ENCODE measurements at regions not wholly inside any gene's neighbourhood (a gene's known extent, or its start where the extent isn't known, plus 50 kb on each side); places are given as distances from the start of the nearest gene placed in this dataset.
"Not testable (repeated sequence)": the region's sequence is repeated elsewhere in the genome, so short reads cannot be mapped to it uniquely, and the experiment has no call there.

DNA sequence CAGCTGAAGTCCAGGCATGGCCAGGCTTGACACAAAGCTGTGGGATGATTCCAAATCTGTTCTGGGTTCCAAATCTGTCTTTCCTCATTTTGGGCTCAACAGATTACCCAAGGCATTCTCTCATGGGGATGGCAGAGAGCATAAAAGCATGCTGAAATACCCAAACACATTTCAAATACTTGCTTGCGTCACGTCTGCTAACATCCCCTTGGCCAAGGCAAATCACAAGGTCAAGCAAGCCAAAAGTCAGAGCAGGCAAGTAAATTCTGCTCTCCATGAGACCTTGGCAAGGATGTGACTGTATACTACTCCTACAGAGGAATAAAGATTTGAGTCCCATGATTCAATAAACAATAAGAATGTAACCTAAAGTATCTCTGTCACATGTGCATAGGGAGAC is 306.7 kb downstream of the EPB41L4A start:
- DNase-seq (ENCODE audit: low read depth in 2 of 2), result no peak

DNA sequence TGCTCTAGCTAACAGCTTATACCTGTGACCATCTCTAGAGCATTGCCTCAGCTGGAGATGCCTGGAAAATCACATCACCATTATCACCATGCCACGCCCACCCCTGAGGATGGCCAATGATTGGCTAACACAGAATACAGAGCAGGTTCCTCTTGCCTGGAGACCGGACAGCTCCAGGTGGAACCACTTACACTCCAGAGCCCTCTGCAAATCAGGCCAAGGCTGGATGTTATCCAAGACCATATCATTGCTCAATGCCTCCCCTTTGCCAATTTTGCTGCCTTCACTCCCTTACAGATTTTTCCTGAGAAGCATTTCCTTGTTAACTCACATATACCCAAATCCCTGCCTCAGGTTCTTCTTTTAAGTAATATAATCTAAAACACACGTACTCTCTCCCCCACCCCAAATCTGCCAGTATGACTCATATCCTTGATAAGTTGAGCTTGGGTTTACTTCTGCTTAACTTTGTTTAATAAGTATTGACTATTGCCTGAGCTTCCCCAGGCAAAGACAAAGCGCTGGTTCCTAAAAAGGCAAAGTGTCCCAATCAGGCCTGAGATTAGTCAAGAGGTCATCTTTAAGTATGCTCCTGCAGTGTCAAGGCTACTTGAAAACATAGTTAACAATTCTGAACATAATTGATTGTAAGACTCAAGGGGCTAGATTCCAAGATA is 309.6 kb downstream of the EPB41L4A start:
- DNase-seq (ENCODE audit: low read depth in 2 of 2), result no peak

DNA sequence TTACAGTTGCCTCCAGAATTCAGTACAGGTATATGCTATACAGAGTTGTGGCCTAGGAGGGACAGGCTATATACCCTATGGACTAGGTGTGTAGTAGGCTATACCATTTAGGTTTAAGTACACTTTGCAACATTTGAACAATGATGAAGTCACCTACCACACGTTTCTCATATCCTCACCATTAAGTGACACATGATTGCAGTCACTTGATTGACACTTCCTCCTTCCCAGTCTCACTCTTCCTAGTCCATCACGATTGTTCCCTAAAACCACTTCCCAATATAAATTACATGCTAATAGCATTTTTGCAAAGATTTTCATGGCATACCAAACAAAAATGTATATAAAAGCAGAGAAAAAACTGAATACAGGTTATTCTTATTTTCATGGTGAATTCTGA is 312.2 kb downstream of the EPB41L4A start:
- no peak for DNase-seq (ENCODE audit: low read depth in 2 of 2)

DNA sequence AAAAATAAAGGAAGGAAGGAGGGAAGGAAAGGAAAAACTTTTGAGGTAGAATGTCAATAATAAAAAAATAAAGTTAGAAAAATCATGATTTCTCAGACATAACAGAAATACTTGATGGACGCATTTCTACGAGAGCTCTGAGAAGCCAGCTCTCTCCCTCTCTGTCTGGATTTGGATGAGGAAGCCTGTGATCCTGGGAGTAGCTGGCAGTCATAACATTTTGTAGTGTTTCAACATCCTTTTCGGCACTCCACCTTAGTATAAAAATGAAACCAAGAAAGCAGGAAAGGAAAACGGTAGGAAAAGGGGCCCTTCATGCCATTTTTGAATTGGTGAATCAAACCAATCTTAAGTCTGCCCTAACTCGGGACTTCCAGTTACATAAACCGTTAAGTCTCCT is 321.3 kb downstream of the EPB41L4A start:
- DNase-seq (ENCODE audit: low read depth in 2 of 2), result no peak

DNA sequence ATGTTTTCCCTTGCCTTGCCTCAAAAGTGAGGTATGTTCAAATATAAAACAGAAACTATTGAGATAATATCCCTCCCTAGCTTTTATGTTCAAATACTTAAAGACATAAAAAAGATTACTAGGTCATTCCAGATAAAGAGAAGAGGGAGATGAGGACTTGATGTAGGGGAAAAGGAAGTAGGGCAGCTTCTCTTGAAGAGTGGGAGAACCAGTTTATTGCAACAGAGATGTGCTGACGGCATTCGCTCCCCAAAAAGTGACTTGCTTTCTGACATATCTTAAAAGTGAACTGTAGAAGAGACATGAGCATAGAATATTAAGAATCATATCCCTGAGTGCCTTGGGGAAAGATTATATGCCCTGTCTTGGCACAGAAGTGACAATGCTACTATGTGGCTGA is 330.2 kb upstream of the NREP start:
- DNase-seq (ENCODE audit: low read depth in 2 of 2), result no peak

DNA sequence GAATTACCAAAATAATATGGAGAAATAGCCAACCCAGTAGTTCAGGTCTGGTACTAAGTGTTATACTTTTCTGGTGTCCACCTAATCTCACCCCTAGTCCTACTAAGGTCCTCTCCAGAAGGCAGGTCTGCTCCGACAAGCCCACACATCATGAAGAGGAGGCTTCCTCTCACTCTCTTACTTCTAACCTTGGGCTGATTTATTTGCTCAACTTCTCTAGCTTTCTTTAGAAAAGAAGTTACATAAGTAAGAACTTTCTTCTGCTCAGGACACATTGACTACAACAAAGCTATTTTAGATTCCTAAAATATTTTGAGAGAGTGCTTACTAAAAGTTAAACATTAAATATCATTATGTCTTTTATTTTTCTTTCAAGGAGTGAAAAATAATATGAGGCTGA is 329.7 kb upstream of the NREP start:
- DNase-seq (ENCODE audit: low read depth in 2 of 2), result no peak

DNA sequence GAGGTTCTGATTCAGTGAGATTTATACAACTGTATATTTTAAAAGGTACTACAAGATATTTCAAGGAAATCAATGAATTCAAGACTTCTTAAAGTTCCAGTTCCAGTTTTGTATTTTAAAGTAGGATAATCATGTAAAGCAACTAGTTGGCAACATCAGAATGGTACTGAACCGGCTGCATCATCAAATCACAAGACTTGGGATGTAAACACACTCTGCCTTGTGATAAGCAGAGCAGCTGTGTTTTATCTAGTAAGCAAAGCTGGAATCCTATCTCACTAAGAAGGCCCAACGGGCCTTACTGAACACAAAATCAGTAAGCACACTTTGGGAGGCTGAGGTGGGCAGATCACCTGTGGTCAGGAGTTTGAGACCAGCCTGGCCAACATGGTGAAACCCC is 327.2 kb upstream of the NREP start:
- no peak for DNase-seq (ENCODE audit: low read depth in 2 of 2)

DNA sequence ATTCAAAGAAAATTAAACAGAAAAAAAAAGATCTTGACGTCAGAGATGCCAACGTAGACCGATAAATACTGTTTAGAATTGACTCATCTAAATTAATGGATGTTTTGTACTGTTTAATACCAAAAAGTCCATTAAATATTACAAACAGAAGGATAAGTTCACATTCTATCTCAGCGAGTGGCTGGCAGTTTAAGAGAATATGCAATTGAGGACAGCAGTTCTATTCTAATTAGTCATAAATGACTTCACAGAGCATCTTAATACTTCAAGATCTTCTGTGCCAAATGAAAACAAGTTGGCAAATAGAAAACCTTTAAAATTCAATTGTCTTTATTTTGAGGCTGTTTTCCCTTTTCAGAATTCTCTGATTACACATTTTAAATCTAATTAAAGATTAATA is 326.6 kb upstream of the NREP start:
- DNase-seq (ENCODE audit: low read depth in 2 of 2), result no peak

DNA sequence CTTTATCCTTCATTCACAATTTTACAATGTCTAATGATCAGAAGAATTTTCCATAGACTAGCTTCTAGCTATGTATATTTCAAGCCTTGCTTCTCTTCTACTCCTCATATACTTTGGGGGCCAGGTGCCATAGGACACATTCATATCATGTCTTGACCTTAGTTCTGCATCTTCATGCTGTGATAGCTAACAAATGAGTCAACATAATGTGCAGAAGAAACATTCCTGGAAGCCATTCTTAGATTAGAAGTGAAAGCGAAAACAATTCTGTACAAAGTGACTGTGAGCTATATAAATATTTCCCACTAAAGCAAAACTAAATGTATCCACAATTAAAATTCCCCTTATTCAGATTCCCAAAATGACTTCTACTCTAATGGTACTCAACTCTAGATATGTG is 320.2 kb upstream of the NREP start:
- no peak for DNase-seq (ENCODE audit: low read depth in 2 of 2)

DNA sequence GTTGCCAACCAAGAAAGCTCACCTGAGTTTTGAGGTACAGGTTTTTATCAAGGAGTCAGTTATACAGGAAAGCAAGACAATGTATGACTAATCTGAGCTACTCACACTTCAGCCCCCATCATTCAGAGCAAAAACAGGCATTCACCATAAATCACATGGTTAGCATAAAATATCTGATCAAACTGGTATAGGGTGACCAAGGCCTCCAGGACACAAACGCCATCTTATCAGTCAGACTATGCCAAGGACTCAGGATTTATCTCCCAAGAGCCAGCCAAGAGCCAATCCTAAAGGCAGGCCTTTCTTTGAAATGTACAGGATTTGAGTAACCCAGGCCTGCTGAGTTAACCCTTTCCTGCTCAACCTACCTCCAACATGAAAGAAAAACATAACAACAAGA is 313.0 kb upstream of the NREP start:
- DNase-seq (ENCODE audit: low read depth in 2 of 2), result no peak

DNA sequence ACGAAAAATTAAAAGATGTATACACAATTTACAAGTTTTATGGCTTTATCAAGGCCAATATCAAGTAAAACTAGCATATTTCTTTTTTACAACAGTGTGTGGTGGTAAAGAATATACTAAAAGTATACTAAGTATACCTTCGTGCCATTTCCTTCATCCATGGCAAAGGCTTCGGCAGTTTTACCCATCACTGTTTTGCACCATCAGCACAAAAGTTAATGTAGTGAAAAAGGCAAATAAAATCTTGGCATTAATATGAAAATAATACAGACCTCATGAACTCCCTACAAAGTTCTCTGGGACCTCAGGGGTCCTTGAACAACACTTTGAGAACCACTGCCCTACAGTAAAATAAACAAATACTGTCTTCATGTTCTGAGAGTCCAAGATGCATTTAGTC is 312.3 kb upstream of the NREP start:
- no peak for DNase-seq (ENCODE audit: low read depth in 2 of 2)

DNA sequence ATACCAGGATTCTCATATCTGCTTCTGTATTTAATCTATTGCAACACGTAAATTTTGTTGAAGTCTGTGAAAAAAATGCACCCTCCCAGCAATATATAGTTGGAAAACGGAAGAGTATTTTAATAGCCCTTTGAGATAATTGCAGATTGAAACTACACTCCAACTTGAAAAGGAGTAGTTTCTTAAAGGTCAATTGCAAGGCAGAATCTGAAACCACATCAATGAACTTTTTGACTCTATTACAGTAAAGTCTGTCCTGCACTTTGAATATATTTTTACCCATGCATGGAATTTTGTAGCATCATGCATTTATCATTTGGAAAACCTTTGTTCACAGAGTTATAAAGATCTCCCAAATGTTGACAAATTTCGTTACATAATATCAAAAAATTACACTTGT is 311.6 kb upstream of the NREP start:
- DNase-seq (ENCODE audit: low read depth in 2 of 2), result no peak

DNA sequence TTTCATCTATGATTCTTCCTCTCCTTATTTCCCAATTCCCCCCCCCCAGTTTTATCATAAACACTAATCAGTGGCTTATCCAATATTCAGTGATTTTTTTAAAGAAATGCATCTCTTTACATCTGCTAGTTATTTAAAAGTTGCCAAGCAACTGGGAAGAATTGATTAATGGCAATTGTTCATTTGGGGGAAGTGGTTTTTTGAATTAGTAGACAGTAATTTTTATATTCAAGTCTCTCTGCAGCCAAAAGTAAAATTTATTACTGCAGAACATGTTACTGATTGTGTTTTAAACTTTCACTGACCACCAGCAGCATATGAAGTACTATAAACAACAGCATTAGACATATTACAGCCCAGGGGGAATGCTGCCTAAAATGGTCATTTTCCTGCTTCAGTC is 308.8 kb upstream of the NREP start:
- DNase-seq (ENCODE audit: low read depth in 2 of 2), result no peak

DNA sequence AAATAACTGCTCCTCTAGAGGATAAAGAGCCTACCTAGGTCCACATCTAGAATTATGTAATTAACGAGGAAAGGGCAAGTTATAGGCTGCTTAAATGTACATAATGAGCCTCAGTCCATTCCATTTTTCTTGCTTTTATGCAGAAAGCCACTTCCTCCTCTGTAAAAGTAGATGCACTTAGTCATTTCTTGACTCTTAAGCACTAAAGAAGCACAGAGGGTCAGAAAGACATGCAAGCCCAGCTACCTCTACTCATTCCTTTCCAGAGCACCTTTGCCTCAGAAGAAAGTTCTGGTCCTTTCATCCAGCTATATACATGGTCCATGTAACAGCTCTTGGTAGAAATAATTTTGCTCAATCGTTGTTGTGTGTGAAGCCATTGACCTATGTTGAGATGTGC is 308.0 kb upstream of the NREP start:
- DNase-seq (ENCODE audit: low read depth in 2 of 2), result no peak

DNA sequence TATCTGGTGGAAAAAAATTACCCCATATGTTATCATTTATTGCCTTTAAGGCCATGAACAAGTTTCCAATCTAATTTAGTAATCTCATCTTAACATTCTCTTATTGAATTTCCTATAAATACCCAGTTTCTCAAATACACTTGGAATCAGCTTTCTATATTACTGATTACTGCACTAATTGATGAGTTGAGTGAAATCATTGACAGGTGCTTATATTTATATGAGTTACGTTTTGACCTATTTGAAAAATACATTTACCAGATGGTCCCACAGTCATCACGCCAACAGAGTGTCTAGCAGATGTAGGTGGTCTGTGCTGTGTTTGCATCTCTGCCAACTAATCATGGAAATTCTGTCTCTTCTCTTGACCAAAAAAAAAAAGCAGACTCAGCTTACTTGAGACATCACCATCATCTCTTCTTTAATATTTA is 307.3 kb upstream of the NREP start:
- DNase-seq (ENCODE audit: low read depth in 2 of 2), result no peak

DNA sequence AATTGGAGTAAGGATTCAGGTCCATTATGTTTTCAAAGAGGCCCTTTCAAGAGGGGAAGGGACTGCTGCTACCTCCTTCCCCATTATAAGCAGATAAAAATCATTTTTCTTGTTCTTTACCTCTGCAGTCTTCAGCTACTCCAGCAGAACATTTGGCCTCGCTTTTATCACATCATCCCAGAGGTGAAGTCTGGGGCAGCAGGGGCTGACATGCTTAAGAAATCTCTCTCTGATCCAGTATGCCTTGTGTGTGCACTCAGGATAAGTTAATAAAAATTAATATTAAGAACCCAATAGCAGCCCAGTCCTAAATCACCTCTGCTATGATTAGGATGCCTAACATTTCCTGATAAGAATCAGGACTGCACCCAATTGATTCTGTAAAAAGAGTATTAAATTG is 306.9 kb upstream of the NREP start:
- DNase-seq (ENCODE audit: low read depth in 2 of 2), result no peak

DNA sequence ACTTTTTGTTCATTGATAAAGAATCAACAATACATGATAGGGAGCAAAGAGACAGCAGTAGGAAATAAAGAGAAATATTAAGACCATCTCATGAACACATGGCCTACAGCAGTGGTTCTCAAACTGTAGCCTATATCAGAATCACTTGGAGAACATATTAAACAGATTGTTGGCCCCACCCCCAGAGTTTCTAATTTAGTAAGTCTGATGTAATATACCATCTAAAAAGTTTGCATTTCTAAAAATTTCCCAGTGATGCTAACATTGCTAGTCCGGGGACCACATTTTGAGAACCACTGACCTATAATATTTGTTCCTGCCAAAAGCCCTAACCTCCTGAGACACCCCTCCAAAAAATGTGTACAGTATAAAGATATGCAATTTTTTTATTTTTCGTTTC is 306.2 kb upstream of the NREP start:
- no peak for DNase-seq (ENCODE audit: low read depth in 2 of 2)

DNA sequence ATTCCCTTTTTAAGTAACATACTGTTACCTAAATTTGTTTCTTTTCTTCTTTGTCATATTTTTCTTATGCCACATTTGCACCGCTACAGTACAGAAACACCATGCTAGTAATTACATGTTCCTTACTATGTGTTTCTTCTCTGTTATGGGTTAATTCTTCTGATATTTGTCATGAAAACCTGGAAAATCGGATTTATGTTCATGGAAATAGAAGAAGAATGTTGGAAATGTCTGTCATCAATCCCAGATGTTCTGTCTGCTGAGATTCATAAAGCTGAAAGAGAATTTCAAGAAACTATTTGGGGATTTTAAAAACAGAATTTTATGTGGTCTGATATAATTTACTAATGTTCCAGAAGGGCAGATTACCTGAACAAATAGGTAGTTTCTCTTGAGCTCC is 305.2 kb upstream of the NREP start:
- no peak for DNase-seq (ENCODE audit: low read depth in 2 of 2)

DNA sequence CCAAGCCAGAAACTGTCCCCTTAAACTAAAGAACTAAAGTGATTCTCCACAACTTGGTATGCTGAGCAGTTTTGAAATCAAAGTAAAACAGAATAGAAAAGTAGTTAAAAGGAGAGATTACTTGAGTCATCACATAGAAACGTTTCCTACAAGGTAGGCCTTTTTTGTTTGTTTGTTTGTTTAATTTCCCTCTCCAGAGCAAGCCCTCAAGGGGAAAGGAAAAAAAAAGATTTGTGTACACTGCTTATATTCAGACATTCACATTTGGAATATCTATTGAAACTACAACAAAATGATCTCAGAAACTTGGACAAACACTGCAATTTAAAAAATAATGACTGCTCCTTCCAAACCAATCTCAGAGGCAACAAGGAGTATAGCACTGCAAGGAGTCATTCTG is 304.7 kb upstream of the NREP start:
- DNase-seq (ENCODE audit: low read depth in 2 of 2), result no peak

DNA sequence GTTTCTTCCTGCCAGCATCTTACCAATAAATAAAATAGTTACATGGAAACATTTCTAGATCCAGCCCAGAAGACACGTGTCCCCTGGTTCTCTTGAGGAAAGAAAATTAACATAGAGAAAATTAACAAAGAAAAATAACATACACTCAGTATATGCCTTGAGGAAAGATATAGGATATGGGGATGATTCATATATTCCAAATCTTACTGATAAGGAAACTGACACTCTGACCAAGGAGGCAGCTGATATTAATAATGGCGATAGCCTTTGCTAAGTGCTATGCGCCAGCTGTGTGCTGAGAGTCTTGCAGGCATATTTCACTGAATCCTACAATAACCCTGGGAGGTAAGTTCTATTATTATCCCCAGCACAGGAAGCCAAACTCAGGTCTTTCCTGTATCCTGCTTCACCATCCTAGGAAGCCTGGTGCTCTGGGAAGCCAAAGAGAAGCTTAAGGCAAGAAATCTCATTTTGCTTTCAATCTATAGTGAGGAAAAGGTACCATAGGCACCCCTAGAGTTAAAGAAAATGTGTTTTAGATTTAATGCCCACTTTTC is 302.7 kb upstream of the NREP start:
- no peak for DNase-seq (ENCODE audit: low read depth in 2 of 2)

DNA sequence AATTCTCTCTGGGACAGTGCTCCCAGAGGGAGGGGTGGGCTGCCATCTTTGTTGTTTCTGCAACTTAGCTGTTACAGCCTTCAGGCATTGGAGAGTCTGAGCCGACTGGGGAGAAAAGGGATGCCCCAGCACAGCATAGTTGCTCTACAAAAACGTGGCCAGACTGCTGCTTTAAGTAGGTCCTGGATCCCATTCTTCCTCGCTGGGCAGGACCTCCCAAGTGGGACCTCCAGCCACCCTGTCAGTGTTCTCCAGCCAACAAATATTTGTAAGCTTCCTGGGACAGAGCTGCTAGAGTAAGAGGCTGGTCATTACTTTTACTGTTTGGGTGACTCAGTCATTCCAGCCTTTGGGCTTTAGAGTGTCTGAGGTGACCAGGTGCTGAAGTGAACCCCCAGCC is 292.7 kb upstream of the NREP start:
- no peak for DNase-seq (ENCODE audit: low read depth in 2 of 2)

DNA sequence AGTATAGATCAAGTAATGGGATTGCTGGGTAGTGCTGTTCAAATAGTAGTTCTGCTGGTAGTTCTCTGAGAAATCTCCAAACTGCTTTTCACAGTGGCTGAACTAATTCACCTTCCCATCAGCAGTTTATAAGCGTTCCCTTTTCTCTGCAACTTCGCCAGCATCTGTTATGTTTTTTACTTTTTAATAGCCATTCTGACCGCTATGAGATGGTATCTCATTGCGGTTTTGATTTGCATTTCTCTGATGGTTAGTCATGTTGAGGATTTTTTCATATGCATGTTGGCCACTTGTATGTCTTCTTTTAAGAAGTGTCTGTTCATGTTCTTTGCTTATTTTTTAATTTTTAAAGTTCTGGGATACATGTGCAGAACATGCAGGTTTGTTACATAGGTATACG is 279.2 kb upstream of the NREP start:
- DNase-seq (ENCODE audit: low read depth in 2 of 2), result no peak

DNA sequence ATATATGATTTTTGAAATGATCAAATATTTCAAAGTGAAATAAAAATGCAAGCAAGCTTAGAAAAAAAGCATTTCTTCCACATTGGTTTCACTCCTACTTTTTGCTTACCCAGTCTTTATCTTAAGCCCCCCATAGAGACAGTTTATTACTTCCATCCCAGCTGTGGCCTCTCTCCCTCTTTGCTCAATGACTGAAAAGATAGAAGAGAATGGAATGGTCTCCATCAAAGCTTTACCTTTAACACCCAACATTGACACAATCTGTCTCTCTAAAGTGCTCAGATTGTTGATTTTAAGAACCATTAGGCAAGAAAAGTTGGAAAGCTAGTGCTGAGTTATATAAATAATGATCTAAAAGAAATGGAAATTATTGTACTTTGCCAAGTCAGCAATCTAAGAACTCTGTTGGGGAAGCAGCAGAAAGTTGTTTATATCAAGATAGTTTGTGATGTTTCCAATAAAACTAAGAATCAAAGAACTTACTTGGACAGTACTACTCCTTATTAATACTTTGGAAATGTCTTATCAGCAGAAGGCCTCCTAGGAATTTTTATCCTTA is 277.5 kb upstream of the NREP start:
- DNase-seq (ENCODE audit: low read depth in 2 of 2), result no peak

DNA sequence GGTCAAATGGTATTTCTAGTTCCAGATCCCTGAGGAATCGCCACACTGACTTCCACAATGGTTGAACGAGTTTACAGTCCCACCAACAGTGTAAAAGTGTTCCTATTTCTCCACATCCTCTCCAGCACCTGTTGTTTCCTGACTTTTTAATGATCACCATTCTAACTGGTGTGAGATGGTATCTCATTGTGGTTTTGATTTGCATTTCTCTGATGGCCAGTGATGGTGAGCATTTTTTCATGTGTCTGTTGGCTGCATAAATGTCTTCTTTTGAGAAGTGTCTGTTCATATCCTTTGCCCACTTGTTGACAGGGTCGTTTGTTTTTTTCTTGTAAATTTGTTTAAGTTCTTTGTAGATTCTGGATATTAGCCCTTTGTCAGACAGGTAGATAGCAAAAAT is 269.9 kb upstream of the NREP start:
- DNase-seq (ENCODE audit: low read depth in 2 of 2), result not testable (repeated sequence)

Data from stimulated activated CD8-positive, alpha-beta memory T cell treated with anti-CD3 and anti-CD28 coated beads, Interleukin-15, amount 100 ng/mL, for 48 hours (primary cell).